ENCODE measurements at regions not wholly inside any gene's neighbourhood (a gene's known extent, or its start where the extent isn't known, plus 50 kb on each side); places are given as distances from the start of the nearest gene placed in this dataset.

DNA sequence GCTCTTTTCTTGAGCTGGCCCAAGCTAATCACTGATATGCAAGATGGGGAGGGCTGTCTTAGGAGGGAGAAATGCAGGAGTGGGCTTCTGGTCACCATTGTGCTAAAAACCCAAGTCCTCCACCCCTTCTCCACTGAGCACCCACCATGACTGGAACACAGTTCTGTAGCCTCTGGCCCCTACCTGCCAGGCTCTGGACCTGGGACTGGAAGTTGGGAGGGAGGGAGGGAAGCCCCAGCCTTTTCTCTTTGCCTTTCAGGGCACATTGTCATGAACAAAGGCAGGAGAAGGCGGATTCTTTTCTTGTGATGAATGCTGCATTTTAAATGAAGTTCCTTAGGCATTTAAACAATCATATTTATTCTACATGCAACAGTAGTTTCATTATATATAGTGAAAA, 559.1 kb upstream of the TRPC7 start:
- H3K4me3 ChIP-seq (ENCODE audit: low read depth, low read length): no peak overlapping the region
- TF ChIP-seq, protein P1, sequence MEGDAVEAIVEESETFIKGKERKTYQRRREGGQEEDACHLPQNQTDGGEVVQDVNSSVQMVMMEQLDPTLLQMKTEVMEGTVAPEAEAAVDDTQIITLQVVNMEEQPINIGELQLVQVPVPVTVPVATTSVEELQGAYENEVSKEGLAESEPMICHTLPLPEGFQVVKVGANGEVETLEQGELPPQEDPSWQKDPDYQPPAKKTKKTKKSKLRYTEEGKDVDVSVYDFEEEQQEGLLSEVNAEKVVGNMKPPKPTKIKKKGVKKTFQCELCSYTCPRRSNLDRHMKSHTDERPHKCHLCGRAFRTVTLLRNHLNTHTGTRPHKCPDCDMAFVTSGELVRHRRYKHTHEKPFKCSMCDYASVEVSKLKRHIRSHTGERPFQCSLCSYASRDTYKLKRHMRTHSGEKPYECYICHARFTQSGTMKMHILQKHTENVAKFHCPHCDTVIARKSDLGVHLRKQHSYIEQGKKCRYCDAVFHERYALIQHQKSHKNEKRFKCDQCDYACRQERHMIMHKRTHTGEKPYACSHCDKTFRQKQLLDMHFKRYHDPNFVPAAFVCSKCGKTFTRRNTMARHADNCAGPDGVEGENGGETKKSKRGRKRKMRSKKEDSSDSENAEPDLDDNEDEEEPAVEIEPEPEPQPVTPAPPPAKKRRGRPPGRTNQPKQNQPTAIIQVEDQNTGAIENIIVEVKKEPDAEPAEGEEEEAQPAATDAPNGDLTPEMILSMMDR (IDR thresholded peaks at IDR 0.05; ENCODE audit: control insufficient read depth, extremely low read depth, insufficient read depth): no peak
- DNase-seq (ENCODE audit: low read depth): no peak

DNA sequence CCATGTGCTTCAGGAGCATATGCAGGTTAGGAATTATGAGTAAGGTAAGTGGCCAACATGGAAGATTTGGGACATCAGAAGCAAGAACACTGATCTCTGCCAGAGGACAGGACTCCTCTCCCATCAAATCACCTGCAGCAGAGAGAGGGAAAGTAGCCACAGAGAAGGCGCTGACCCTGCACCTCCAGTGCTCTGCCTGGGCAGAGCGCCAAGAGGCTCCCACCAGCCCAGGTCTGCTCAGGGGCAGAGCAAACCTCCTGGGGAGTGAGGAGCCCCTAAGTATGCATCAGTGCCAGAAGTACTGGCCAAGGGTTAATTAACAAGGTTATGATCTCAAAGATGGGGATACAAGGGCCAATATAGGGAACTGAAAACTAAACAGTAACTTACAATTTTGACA, 545.3 kb upstream of the TRPC7 start:
- no peak for DNase-seq (ENCODE audit: low read depth)
- no peak overlapping the region for H3K4me3 ChIP-seq (ENCODE audit: low read depth, low read length)
- TF ChIP-seq, protein P1 (IDR thresholded peaks at IDR 0.05; ENCODE audit: control insufficient read depth, extremely low read depth, insufficient read depth): no peak

DNA sequence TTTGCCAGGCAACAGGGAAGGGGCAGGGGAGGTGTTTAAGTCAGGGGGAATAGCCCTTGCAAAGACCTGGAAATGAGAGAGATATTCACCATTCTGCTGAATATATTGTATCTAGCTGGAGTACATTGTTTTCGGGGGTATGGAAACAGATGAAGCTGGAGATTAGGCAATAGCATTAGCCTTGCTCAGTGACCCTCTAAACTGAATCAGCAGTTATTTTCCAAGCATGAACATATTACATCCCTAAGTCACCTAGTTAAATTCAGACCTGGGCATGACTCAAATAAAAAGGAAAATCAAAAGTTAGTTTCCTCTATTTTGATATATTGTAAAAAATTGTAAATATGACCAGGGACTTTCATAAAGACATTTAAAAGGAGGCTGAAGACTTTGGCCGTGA, 544.6 kb upstream of the TRPC7 start:
- TF ChIP-seq, protein P1 (IDR thresholded peaks at IDR 0.05; ENCODE audit: control insufficient read depth, extremely low read depth, insufficient read depth): no peak
- no peak for DNase-seq (ENCODE audit: low read depth)
- H3K4me3 ChIP-seq (ENCODE audit: low read depth, low read length): no peak overlapping the region

DNA sequence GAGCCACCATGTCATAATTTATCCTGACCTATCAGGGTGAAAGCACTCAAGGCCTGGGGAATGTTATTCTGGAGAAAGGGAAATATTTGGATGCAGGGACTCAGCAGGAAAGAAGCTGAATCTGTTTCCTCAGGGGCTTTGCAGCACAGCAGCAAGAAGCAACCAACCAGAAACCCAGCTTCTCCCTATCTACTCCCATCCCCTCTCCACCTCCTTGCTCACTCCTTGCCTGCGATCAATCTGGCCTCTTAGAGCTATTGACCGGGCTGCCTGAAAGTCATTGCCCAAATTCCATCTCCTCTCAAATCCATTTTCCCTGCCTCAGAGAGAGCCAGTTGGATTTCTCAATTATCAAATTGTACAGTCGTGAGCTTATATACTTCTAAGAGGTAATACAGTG, 542.0 kb upstream of the TRPC7 start:
- no peak for DNase-seq (ENCODE audit: low read depth)
- TF ChIP-seq, protein P1 (IDR thresholded peaks at IDR 0.05; ENCODE audit: control insufficient read depth, extremely low read depth, insufficient read depth): no peak

DNA sequence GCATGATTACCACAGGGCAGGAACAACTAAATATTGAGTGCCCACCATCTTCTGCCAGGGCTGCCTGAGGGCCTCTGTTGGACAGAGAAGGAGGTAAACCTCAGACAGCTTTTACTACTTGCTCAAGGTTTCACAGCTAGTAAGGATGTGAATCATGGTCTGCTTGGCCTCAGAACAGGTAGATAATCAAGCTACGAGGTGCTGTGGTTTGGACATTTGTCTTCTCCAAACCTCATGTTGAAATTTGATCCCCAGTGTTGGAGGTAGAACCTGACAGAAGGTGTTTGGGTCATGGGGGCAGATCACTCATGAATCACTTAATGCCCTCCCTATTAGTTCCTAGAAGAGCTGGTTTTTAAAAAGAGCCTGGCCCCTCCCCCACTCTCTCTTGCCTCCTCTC, 541.2 kb upstream of the TRPC7 start:
- H3K4me3 ChIP-seq (ENCODE audit: low read depth, low read length): no peak overlapping the region
- DNase-seq (ENCODE audit: low read depth): no peak
- TF ChIP-seq, protein P1 (IDR thresholded peaks at IDR 0.05; ENCODE audit: control insufficient read depth, extremely low read depth, insufficient read depth): no peak

More for the DNA sequence above, 542.0 kb upstream of the TRPC7 start:
- no peak overlapping the region for H3K4me3 ChIP-seq (ENCODE audit: low read depth, low read length)

DNA sequence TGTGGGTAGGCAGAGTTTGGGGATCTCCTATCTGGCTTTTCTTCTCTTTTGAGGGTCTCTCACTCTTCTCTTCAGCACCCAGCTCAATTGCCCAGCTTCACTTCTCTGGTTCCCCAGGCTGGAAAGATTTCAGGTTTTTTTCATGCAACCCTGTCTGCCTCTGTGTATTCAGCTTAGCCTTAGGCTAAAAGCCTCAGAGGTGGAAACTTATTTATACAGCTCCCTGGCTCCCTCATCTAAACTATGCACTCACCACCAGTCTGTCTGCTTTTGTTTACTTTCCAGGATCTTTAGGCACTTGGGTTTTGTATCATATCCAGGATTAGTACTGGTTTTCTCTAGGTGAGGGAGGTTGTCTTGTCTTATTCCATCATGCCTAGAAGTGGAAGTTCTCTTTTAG, 540.2 kb upstream of the TRPC7 start:
- TF ChIP-seq, protein P1 (IDR thresholded peaks at IDR 0.05; ENCODE audit: control insufficient read depth, extremely low read depth, insufficient read depth): no peak
- H3K4me3 ChIP-seq (ENCODE audit: low read depth, low read length): no peak overlapping the region
- peak; percentile 70 for DNase-seq (ENCODE audit: low read depth)

DNA sequence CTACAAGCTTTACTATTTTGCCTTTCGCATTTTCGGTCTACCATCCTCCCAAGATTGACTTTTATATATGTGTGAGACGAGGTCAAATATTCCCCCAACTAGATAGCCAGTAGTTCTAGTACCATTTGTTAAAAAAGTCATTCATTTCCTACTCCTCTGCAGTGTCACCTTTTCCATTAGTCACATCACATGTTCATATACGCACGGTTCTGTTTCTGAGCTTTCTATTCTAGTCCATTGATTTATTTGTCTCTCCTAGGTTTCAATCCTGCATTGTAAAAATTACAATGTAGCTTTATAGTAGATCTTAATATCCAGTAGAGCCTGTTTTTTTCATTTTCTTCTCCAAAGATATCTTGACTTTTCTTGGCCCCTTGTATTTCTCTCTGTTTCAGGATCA, 528.7 kb upstream of the TRPC7 start:
- TF ChIP-seq, protein P1 (IDR thresholded peaks at IDR 0.05; ENCODE audit: control insufficient read depth, extremely low read depth, insufficient read depth): no peak
- no peak overlapping the region for H3K4me3 ChIP-seq (ENCODE audit: low read depth, low read length)
- no peak for DNase-seq (ENCODE audit: low read depth)

Data from LNCaP clone FGC (cell line).